ENCODE measurements at regions not wholly inside any gene's neighbourhood (a gene's known extent, or its start where the extent isn't known, plus 50 kb on each side); places are given as distances from the start of the nearest gene placed in this dataset.

- ATAC-seq: no peak
- DNase-seq: no peak
- TF ChIP-seq, protein P1, sequence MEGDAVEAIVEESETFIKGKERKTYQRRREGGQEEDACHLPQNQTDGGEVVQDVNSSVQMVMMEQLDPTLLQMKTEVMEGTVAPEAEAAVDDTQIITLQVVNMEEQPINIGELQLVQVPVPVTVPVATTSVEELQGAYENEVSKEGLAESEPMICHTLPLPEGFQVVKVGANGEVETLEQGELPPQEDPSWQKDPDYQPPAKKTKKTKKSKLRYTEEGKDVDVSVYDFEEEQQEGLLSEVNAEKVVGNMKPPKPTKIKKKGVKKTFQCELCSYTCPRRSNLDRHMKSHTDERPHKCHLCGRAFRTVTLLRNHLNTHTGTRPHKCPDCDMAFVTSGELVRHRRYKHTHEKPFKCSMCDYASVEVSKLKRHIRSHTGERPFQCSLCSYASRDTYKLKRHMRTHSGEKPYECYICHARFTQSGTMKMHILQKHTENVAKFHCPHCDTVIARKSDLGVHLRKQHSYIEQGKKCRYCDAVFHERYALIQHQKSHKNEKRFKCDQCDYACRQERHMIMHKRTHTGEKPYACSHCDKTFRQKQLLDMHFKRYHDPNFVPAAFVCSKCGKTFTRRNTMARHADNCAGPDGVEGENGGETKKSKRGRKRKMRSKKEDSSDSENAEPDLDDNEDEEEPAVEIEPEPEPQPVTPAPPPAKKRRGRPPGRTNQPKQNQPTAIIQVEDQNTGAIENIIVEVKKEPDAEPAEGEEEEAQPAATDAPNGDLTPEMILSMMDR (IDR thresholded peaks at IDR 0.05): no peak
Observed at GRCh38 chr4:26116057-26116456, 202.0 kb downstream of the SMIM20 start.

DNA sequence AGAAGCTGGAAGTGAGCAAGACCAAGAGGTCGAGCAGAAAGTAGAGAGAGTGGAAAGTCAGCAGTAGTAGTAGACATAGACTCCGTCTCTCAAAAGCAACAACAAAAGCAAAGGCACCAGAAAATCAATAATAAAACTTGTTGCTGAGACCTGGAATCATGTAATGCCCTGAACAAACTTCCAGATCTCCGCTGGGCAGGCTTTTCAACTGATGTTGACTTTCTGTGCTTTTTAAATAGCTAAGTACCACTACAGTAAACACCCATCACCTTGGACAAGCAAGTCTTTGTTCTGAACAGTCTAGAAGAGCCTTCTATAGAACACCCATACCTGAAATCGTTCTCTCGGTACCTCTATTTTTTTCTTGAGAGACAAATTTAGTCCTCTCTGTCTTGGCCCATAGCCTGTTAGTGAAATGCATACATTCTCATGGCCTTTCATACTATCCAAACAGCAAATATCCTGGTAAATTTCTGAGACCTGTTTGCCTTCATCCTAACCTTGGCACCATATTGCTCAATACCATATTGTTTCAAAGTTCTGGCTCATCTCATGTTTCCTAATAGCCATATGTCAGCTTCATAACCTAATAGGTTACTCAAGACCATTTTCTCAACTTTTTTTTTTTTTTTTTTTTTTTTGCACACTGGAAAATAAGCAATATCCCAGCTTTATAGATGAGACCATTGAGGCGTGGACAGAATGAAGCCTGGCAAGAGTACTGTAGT, 200.6 kb upstream of the RBPJ start:
- no peak overlapping the region for H3K4me3 ChIP-seq
- ATAC-seq: peak; percentile 76
- no peak for DNase-seq
- peaks cover 0 to 10% of the 10 kb centered on the region in 2 donors for H3K4me1 ChIP-seq
- intact Hi-C loops (cut with DNase I): no loop called here
- H3K36me3 ChIP-seq: no peaks in the 10 kb centered on the region
- no peaks in the 10 kb centered on the region for H3K27me3 ChIP-seq
- H3K9me3 ChIP-seq: no peaks in the 10 kb centered on the region
- H3K27ac ChIP-seq: no peak overlapping the region
- TF ChIP-seq, protein P1 (IDR thresholded peaks at IDR 0.05): no peak

More at GRCh38 chr4:26116057-26116456, 202.0 kb downstream of the SMIM20 start:
- H3K4me1 ChIP-seq: peaks cover 0 to 9% of the 10 kb centered on the region in 2 donors
- no peak overlapping the region for H3K27ac ChIP-seq
- H3K27me3 ChIP-seq: no peaks in the 10 kb centered on the region
- intact Hi-C loops (cut with DNase I): no loop called here
- H3K36me3 ChIP-seq: no peaks in the 10 kb centered on the region
- H3K4me3 ChIP-seq: no peak overlapping the region
- peaks cover 0 to 26% of the 10 kb centered on the region in 2 donors for H3K9me3 ChIP-seq

- H3K9me3 ChIP-seq: no peaks in the 10 kb centered on the region
- H3K27ac ChIP-seq: no peak overlapping the region
- TF ChIP-seq, protein P1 (IDR thresholded peaks at IDR 0.05): no peak
- no peaks in the 10 kb centered on the region for H3K36me3 ChIP-seq
- no peak for DNase-seq
- no peak overlapping the region for H3K4me3 ChIP-seq
- no peaks in the 10 kb centered on the region for H3K27me3 ChIP-seq
- intact Hi-C loops (cut with DNase I): no loop called here
- peaks cover 0 to 10% of the 10 kb centered on the region in 2 donors for H3K4me1 ChIP-seq
- ATAC-seq: no peak
Observed at GRCh38 chr4:26122690-26123089, 198.1 kb upstream of the RBPJ start.

- Histone ChIP-seq H3K27me3 (no peaks in the 10 kb centered on the region), H3K27ac (no peak overlapping the region), H3K36me3 (no peaks in the 10 kb centered on the region), H3K4me3 (no peak overlapping the region), H3K9me3 (no peaks in the 10 kb centered on the region), H3K4me1 (peaks cover 0 to 10% of the 10 kb centered on the region in 2 donors)
- DNase-seq (no peak), ATAC-seq (no peak)
- intact Hi-C loops (cut with DNase I): no loop called here
- TF ChIP-seq, protein P1 (IDR thresholded peaks at IDR 0.05): no peak
Observed at GRCh38 chr4:26124753-26125321, 196.0 kb upstream of the RBPJ start.

DNA sequence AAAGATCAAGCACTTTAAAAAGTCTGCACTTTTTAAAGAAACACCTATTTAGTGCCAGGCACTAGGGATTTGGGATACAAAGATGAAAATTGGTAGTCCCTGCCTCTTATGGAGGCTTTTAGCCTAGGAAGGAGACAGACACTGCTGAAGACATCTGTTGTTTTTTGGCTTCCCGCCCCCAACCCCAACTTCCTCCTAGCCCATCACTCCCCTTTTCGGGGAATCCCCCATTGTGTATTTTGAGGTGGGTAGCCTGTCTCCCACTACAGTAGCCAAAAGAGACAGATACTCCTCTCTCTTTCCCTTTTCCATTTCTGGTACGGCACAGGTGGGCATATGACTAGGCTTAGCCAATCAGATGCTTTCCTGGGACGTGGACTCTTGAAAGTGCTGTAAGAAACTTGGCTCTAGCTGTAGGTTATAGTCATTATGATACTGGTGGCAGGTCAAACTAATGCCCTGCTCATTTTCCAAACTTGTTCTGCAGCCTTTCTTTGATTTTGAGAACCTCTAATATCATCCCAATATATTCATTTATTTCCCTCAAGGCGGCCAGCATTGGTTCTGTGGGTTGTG, 194.6 kb upstream of the RBPJ start:
- no peak for ATAC-seq

More for the DNA sequence above, 194.6 kb upstream of the RBPJ start:
- TF ChIP-seq, protein P1 (IDR thresholded peaks at IDR 0.05): no peak
- no peaks in the 10 kb centered on the region for H3K4me1 ChIP-seq
- DNase-seq: no peak
- H3K27me3 ChIP-seq: no peaks in the 10 kb centered on the region
- intact Hi-C loops (cut with DNase I): no loop called here
- H3K36me3 ChIP-seq: no peaks in the 10 kb centered on the region
- no peaks in the 10 kb centered on the region for H3K9me3 ChIP-seq
- H3K4me3 ChIP-seq: no peak overlapping the region
- H3K27ac ChIP-seq: no peak overlapping the region

Measured in left lung (tissue), 4 donors.